Testis (tissue), 2 donors: ENCODE measurements at regions not wholly inside any gene's neighbourhood (a gene's known extent, or its start where the extent isn't known, plus 50 kb on each side); places are given as distances from the start of the nearest gene placed in this dataset.

Experiments used
- DNase-seq: peaks from one replicate; pipeline ENCODE4 v3.0.0-alpha.2; 2019
- H3K27ac ChIP-seq, 2 donors: fragments of 200-600 bp; sonication (generic); one replicate each; pipeline ENCODE4 v1.5.1; 2019
- H3K27me3 ChIP-seq: fragments of 200-600 bp; sonication (generic); one replicate; pipeline ENCODE4 v1.5.1; 2019
- H3K36me3 ChIP-seq: fragments of 200-600 bp; sonication (generic); one replicate; pipeline ENCODE4 v1.5.1; 2017; ENCODE audit warnings: low read depth; ENCODE audit errors: missing control alignments
- H3K4me1 ChIP-seq: fragments of 200-600 bp; sonication (generic); one replicate; pipeline ENCODE4 v1.5.1; 2019
- H3K4me3 ChIP-seq, 2 donors: fragments of 200-600 bp; sonication (generic); one replicate each; pipeline ENCODE4 v1.5.1; 2017 to 2019
- H3K9me3 ChIP-seq: fragments of 200-600 bp; sonication (generic); one replicate; pipeline ENCODE4 v1.5.1; 2017
- POLR2A ChIP-seq: fragments of 450-650 bp; IDR thresholded peaks from one replicate; pipeline ENCODE4 v1.6.1; 2017; ENCODE audit warnings: antibody characterized with exemption, mild to moderate bottlenecking, moderate library complexity
- WGBS, 2 donors: methylation state at CpG; one replicate each; pipeline ENCODE4 v1.1.5; 2018; 5-methylcytosine and 5-hydroxymethylcytosine counted together
- intact Hi-C: fragments of 100-400 bp; cut with DNase I; formaldehyde crosslinking; loops from one replicate; pipeline ENCODE4 v1.15.1; 2023; ENCODE audit warnings: low total_unique reads
- TF ChIP-seq, protein P1 (sequence below), 3 experiments: fragments of 450-650 bp in 2 of 3; fragments of 200-600 bp in 1 of 3; sonication (generic) in 1 of 3; IDR thresholded peaks; one replicate each; pipeline ENCODE4 v1.5.1; 2016 to 2019; ENCODE audit warnings: antibody characterized with exemption in 3 of 3, mild to moderate bottlenecking in 2 of 3, moderate library complexity in 1 of 3

DNA sequence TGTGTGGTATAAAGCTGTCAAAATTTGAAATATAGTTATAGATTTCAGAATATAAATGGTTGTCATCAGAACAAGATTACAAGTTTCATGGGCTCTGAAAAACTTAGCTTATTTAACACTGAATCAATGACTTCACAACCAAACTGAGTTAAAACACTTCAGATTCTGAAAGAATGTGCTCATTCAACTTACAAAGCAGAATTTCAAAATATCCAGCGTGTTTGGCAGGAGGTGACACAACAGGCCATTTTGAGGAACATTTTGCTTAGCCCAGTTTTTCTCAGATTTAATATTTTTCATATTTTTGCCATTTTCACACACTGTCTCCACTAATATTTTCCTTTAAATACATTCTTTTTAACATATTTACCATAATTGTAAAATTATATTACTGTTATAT, 781.1 kb downstream of the TUSC7 start:
- Histone ChIP-seq H3K36me3 (no peaks in the 10 kb centered on the region), H3K27me3 (no peaks in the 10 kb centered on the region), H3K27ac (no peak overlapping the region), H3K4me3 (no peak overlapping the region), H3K9me3 (no peaks in the 10 kb centered on the region), H3K4me1 (no peaks in the 10 kb centered on the region)
- WGBS, 2 donors: 61 to 74% methylated on average over 1 of the region's 1 CpG
- no peak for TF ChIP-seq POLR2A
- TF ChIP-seq, protein P1, sequence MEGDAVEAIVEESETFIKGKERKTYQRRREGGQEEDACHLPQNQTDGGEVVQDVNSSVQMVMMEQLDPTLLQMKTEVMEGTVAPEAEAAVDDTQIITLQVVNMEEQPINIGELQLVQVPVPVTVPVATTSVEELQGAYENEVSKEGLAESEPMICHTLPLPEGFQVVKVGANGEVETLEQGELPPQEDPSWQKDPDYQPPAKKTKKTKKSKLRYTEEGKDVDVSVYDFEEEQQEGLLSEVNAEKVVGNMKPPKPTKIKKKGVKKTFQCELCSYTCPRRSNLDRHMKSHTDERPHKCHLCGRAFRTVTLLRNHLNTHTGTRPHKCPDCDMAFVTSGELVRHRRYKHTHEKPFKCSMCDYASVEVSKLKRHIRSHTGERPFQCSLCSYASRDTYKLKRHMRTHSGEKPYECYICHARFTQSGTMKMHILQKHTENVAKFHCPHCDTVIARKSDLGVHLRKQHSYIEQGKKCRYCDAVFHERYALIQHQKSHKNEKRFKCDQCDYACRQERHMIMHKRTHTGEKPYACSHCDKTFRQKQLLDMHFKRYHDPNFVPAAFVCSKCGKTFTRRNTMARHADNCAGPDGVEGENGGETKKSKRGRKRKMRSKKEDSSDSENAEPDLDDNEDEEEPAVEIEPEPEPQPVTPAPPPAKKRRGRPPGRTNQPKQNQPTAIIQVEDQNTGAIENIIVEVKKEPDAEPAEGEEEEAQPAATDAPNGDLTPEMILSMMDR (IDR thresholded peaks at IDR 0.05): no peak
- no peak for DNase-seq
- intact Hi-C loops: no loop called here

DNA sequence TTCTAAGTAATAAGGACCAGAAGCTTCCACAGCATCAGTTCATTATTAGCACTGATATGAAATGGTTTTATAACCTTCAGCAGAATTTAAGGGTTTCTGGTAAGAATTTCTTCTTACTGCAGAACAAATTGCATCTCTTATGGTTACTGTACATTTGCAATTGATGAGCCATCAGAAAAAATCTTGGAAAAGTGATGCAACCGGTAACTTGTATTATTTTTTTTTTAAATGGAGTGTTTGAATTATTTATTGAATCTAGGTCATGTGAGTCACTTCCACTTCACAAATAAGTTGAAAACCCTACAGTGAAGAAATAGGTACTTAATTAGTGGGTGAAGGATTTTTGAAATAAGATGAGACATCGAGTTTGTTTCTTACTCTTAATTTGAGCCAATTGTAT, 786.0 kb downstream of the TUSC7 start:
- Histone ChIP-seq H3K4me3 (no peak overlapping the region), H3K27me3 (no peaks in the 10 kb centered on the region), H3K27ac (no peak overlapping the region), H3K36me3 (no peaks in the 10 kb centered on the region), H3K4me1 (no peaks in the 10 kb centered on the region), H3K9me3 (no peaks in the 10 kb centered on the region)
- intact Hi-C loops: no loop called here
- DNase-seq: no peak
- TF ChIP-seq, protein P1 (IDR thresholded peaks at IDR 0.05): no peak
- WGBS, 2 donors: 71 to 75% methylated on average over 2 of the region's 2 CpGs

DNA sequence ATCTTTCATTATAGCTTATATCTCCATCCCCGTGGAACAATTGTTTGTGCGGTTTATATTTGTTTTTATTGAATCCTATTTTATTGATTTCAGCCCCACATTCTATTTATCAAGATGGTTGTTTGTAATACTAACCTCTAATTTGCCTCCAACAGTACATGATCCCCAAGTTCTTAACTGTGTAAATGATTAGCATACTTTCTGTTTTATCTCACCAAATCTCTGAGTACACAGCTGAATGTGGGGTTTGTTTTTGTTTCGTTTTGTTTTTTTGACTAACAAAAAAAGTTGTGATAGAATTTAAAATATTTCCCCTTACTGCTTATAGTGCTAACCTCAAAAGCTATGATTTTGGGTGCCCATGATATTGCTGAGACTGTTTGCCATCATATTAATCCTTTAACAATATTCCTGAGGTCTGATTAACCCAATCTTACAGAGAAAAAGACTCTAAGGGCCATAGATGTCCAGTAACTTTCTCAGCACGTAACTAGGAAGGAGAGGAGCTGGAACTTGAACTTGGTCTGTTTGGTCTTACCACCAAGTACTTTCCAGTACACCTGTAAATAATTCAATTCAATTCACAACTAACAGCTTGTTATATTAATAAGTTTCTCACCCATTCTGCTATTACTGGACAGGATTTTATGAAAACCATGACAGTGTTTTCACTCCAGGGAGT, 789.8 kb downstream of the TUSC7 start:
- 81 to 84% methylated on average over 4 of the region's 4 CpGs for WGBS, 2 donors

DNA sequence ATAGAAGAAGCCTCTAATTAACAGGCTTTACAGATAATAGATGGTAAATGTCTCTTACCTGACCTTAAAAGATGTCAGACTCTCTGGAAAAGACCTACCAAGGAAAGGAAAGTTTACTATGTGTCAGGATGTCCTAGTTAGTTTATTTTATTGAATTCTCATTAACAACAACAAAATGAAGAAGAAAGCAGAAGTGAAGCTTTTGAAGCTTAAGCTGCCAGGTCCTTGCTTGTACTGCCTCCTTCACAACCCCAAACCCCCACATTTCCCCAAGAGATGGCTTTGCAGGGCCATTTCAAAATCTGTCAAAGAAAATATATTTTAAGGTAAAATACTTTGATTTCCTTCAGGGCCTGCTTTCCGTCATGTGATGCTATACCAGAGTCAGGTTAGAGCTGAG, 798.4 kb downstream of the TUSC7 start:
- no peak for DNase-seq
- Histone ChIP-seq H3K4me3 (no peak overlapping the region), H3K9me3 (no peaks in the 10 kb centered on the region), H3K27me3 (no peaks in the 10 kb centered on the region), H3K27ac (no peak overlapping the region), H3K36me3 (no peaks in the 10 kb centered on the region), H3K4me1 (no peaks in the 10 kb centered on the region)
- 90 to 95% methylated on average over 1 of the region's 1 CpG for WGBS, 2 donors
- TF ChIP-seq, protein P1 (IDR thresholded peaks at IDR 0.05): no peak
- TF ChIP-seq POLR2A: no peak
- intact Hi-C loops: no loop called here

More for the DNA sequence above, 789.8 kb downstream of the TUSC7 start:
- Histone ChIP-seq H3K9me3 (no peaks in the 10 kb centered on the region), H3K4me3 (no peak overlapping the region), H3K4me1 (no peaks in the 10 kb centered on the region), H3K27me3 (no peaks in the 10 kb centered on the region), H3K27ac (no peak overlapping the region), H3K36me3 (no peaks in the 10 kb centered on the region)
- no peak for DNase-seq
- intact Hi-C loops: no loop called here
- TF ChIP-seq, protein P1 (IDR thresholded peaks at IDR 0.05): no peak
- no peak for TF ChIP-seq POLR2A

DNA sequence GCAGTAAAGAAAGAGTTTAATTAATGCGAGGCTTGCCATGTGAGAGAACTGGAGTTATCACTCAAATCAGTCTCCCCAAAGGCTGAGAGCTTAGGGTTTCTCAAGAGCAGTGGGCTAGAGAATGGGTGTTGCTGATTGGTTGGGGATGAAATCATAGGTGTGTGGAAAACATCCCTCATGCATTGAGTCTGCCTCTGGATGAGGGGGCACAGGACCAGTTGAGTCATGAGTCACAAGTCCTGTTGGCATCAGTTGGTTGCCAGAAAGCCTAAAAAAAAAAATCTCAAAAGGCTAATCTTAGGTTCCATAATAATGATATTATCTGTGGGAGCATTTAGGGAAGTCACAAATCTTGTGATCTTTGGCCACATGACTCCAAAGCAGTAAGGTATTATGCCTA, 800.3 kb downstream of the TUSC7 start:
- TF ChIP-seq POLR2A: no peak
- TF ChIP-seq, protein P1 (IDR thresholded peaks at IDR 0.05): no peak
- no peak for DNase-seq
- no peaks in the 10 kb centered on the region for H3K4me1 ChIP-seq
- no peaks in the 10 kb centered on the region for H3K9me3 ChIP-seq
- intact Hi-C loops: no loop called here
- WGBS, 2 donors: 100% methylated on average over 1 of the region's 1 CpG
- no peaks in the 10 kb centered on the region for H3K36me3 ChIP-seq
- H3K27ac ChIP-seq: no peak overlapping the region
- no peaks in the 10 kb centered on the region for H3K27me3 ChIP-seq
- H3K4me3 ChIP-seq: no peak overlapping the region
